Vagina (tissue), 2 donors: ENCODE measurements at regions not wholly inside any gene's neighbourhood (a gene's known extent, or its start where the extent isn't known, plus 50 kb on each side); places are given as distances from the start of the nearest gene placed in this dataset.

ENCODE experiments used
- CTCF ChIP-seq, 3 experiments: fragments of 450-650 bp in 2 of 3; fragments of 200-600 bp in 1 of 3; sonication (generic) in 1 of 3; IDR thresholded peaks; one replicate each; pipeline ENCODE4 v1.5.1; 2017 to 2019; ENCODE audit warnings: antibody characterized with exemption in 3 of 3, mild to moderate bottlenecking in 2 of 3, moderate library complexity in 2 of 3
- POLR2A ChIP-seq, 2 donors: fragments of 450-650 bp; IDR thresholded peaks; one replicate each; pipeline ENCODE4 v1.6.1; 2017; ENCODE audit warnings: antibody characterized with exemption in 2 of 2, mild to moderate bottlenecking in 2 of 2, moderate library complexity in 2 of 2
- POLR2AphosphoS5 ChIP-seq, 2 donors: sonication (generic); formaldehyde crosslinking; IDR thresholded peaks; one replicate each; pipeline ENCODE4 v1.9.0; 2017; ENCODE audit warnings: antibody characterized with exemption in 2 of 2, mild to moderate bottlenecking in 2 of 2, low read depth in 1 of 2; ENCODE audit not compliant: insufficient read depth in 1 of 2

GRCh38 chr16:29303520-29303919 is 103.0 kb downstream of the NPIPB11 start:
- TF ChIP-seq CTCF (IDR thresholded peaks at IDR 0.05) (no peak), POLR2AphosphoS5 (IDR thresholded peaks at IDR 0.05; ENCODE audit: insufficient read depth in 1 of 2, low read depth in 1 of 2) (no peak), POLR2A (IDR thresholded peaks at IDR 0.05) (no peak)
